Colonic mucosa (tissue), 4 donors: ENCODE measurements at regions not wholly inside any gene's neighbourhood (a gene's known extent, or its start where the extent isn't known, plus 50 kb on each side); places are given as distances from the start of the nearest gene placed in this dataset.

Experiments used
- DNase-seq: peaks from one replicate; pipeline ENCODE4 v3.0.0-alpha.2; 2020
- H3K27ac ChIP-seq: fragments of 200-600 bp; one replicate; pipeline ENCODE4 v1.8.0; 2021
- H3K27me3 ChIP-seq: fragments of 200-600 bp; one replicate; pipeline ENCODE4 v1.8.0; 2021
- H3K36me3 ChIP-seq: fragments of 200-600 bp; one replicate; pipeline ENCODE4 v1.8.0; 2021
- H3K4me1 ChIP-seq: fragments of 200-600 bp; one replicate; pipeline ENCODE4 v1.8.0; 2021; ENCODE audit warnings: mild to moderate bottlenecking
- H3K4me3 ChIP-seq: fragments of 200-600 bp; one replicate; pipeline ENCODE4 v1.8.0; 2021
- H3K9ac ChIP-seq, 2 donors: one replicate each; pipeline ENCODE4 v1.7.0; 2013; ENCODE audit warnings: control low read depth in 2 of 2, low read depth in 2 of 2, low read length in 2 of 2
- H3K9me3 ChIP-seq: fragments of 200-600 bp; one replicate; pipeline ENCODE4 v1.8.0; 2021
- intact Hi-C: fragments of 100-400 bp; cut with DNase I; formaldehyde crosslinking; loops from one replicate; pipeline ENCODE4 v1.14.1; 2022
- TF ChIP-seq, protein P1 (sequence below): fragments of 200-600 bp; IDR thresholded peaks from one replicate; pipeline ENCODE4 v1.8.0; 2022; ENCODE audit warnings: antibody characterized with exemption, mild to moderate bottlenecking
- donor health status: healthy.
- donor health status: DM: no; HTN: no; CAD: no.
- donor health status: DM: no; HTN: no; CAD: no.

- no peak overlapping the region for H3K9ac ChIP-seq
- TF ChIP-seq, protein P1, sequence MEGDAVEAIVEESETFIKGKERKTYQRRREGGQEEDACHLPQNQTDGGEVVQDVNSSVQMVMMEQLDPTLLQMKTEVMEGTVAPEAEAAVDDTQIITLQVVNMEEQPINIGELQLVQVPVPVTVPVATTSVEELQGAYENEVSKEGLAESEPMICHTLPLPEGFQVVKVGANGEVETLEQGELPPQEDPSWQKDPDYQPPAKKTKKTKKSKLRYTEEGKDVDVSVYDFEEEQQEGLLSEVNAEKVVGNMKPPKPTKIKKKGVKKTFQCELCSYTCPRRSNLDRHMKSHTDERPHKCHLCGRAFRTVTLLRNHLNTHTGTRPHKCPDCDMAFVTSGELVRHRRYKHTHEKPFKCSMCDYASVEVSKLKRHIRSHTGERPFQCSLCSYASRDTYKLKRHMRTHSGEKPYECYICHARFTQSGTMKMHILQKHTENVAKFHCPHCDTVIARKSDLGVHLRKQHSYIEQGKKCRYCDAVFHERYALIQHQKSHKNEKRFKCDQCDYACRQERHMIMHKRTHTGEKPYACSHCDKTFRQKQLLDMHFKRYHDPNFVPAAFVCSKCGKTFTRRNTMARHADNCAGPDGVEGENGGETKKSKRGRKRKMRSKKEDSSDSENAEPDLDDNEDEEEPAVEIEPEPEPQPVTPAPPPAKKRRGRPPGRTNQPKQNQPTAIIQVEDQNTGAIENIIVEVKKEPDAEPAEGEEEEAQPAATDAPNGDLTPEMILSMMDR = no peak
- intact Hi-C loops = no loop called here
Measured at GRCh38 chr4:169912996-169913395, 113.2 kb downstream of the MFAP3L start.

GRCh38 chr4:169909897-169910296 lies 116.3 kb downstream of the MFAP3L start:
- Histone ChIP-seq H3K4me3 (no peak overlapping the region), H3K36me3 (no peaks in the 10 kb centered on the region), H3K4me1 (no peaks in the 10 kb centered on the region), H3K27me3 (no peaks in the 10 kb centered on the region), H3K9me3 (no peaks in the 10 kb centered on the region), H3K9ac (no peak overlapping the region), H3K27ac (no peak overlapping the region)
- TF ChIP-seq, protein P1 = no peak
- intact Hi-C loops = no loop called here
- DNase-seq = no peak

More at GRCh38 chr4:169912996-169913395, 113.2 kb downstream of the MFAP3L start:
- no peaks in the 10 kb centered on the region for H3K36me3 ChIP-seq
- H3K27me3 ChIP-seq = no peaks in the 10 kb centered on the region
- DNase-seq = no peak
- H3K27ac ChIP-seq = no peak overlapping the region
- H3K9me3 ChIP-seq = no peaks in the 10 kb centered on the region
- no peaks in the 10 kb centered on the region for H3K4me1 ChIP-seq
- no peak overlapping the region for H3K4me3 ChIP-seq

GRCh38 chr4:169909479-169909878 lies 116.7 kb downstream of the MFAP3L start:
- TF ChIP-seq, protein P1 = no peak
- DNase-seq = no peak
- H3K27me3 ChIP-seq = no peaks in the 10 kb centered on the region
- H3K27ac ChIP-seq = no peak overlapping the region
- intact Hi-C loops = no loop called here
- H3K36me3 ChIP-seq = no peaks in the 10 kb centered on the region
- H3K4me1 ChIP-seq = no peaks in the 10 kb centered on the region
- H3K9ac ChIP-seq = no peak overlapping the region
- no peak overlapping the region for H3K4me3 ChIP-seq
- no peaks in the 10 kb centered on the region for H3K9me3 ChIP-seq

GRCh38 chr4:169907705-169908104 lies 118.5 kb downstream of the MFAP3L start:
- no peak overlapping the region for H3K4me3 ChIP-seq
- H3K27ac ChIP-seq = no peak overlapping the region
- no peaks in the 10 kb centered on the region for H3K4me1 ChIP-seq
- intact Hi-C loops = no loop called here
- TF ChIP-seq, protein P1 = no peak
- no peaks in the 10 kb centered on the region for H3K36me3 ChIP-seq
- no peaks in the 10 kb centered on the region for H3K9me3 ChIP-seq
- H3K27me3 ChIP-seq = no peaks in the 10 kb centered on the region
- no peak overlapping the region for H3K9ac ChIP-seq
- DNase-seq = no peak

- H3K27me3 ChIP-seq = no peaks in the 10 kb centered on the region
- no peak overlapping the region for H3K4me3 ChIP-seq
- no peaks in the 10 kb centered on the region for H3K36me3 ChIP-seq
- H3K9ac ChIP-seq = no peak overlapping the region
- TF ChIP-seq, protein P1 = no peak
- DNase-seq = no peak
- H3K27ac ChIP-seq = no peak overlapping the region
- H3K4me1 ChIP-seq = no peaks in the 10 kb centered on the region
- intact Hi-C loops = no loop called here
- H3K9me3 ChIP-seq = no peaks in the 10 kb centered on the region
Measured at GRCh38 chr4:169906821-169907220, 119.4 kb downstream of the MFAP3L start.

DNA sequence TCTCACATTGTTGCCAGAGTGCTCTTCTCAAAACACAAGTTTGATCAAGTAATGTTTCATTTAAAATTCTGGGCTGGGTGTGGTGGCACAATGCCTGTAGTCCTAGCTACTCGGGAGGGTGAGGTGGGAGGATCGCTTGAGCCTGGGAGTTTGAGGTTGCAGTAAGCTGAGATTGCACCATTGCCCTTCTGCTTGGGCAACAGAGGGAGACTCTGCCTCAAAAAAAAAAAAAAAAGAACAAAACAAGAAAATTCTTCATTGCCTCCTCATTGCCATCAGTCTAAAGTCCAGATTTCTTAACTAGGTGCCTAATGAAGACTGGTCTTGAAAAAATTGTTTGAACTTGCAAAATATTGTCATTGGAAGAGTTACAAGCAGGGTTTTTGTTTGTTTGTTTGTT lies 120.1 kb downstream of the MFAP3L start:
- H3K4me3 ChIP-seq = no peak overlapping the region
- H3K4me1 ChIP-seq = no peaks in the 10 kb centered on the region
- intact Hi-C loops = no loop called here
- H3K27me3 ChIP-seq = no peaks in the 10 kb centered on the region
- no peaks in the 10 kb centered on the region for H3K36me3 ChIP-seq
- TF ChIP-seq, protein P1 = no peak
- no peak overlapping the region for H3K27ac ChIP-seq
- no peak for DNase-seq
- no peaks in the 10 kb centered on the region for H3K9me3 ChIP-seq
- no peak overlapping the region for H3K9ac ChIP-seq
